Loucy (cell line): ENCODE measurements at regions not wholly inside any gene's neighbourhood (a gene's known extent, or its start where the extent isn't known, plus 50 kb on each side); places are given as distances from the start of the nearest gene placed in this dataset.

Experiments
- H2AFZ ChIP-seq: fragments of 200-600 bp; sonication (generic); 2 replicates; pipeline ENCODE4 v1.6.0; 2016; ENCODE audit warnings: antibody characterized with exemption, mild to moderate bottlenecking, low read length, moderate library complexity
- H3F3A ChIP-seq: fragments of 200-600 bp; 2 replicates; pipeline ENCODE4 v1.6.0; 2016; ENCODE audit warnings: antibody characterized with exemption, low read depth, mild to moderate bottlenecking
- H3K27me3 ChIP-seq: fragments of 200-600 bp; sonication (generic); 2 replicates; pipeline ENCODE4 v1.6.1; 2014; ENCODE audit warnings: low read length, mild to moderate bottlenecking; ENCODE audit not compliant: insufficient read depth, poor library complexity, severe bottlenecking
- H3K36me3 ChIP-seq: fragments of 200-600 bp; sonication (generic); 2 replicates; pipeline ENCODE4 v1.6.1; 2016; ENCODE audit warnings: low read length; ENCODE audit not compliant: insufficient read depth
- H3K4me1 ChIP-seq: fragments of 200-600 bp; sonication (generic); 2 replicates; pipeline ENCODE4 v1.5.1; 2014; ENCODE audit warnings: low read length, mild to moderate bottlenecking; ENCODE audit not compliant: insufficient read depth, poor library complexity, severe bottlenecking
- H3K4me2 ChIP-seq: fragments of 200-600 bp; sonication (generic); 2 replicates; pipeline ENCODE4 v1.6.0; 2014; ENCODE audit warnings: antibody characterized with exemption, low read length, low read depth, mild to moderate bottlenecking; ENCODE audit not compliant: poor library complexity, severe bottlenecking
- H3K4me3 ChIP-seq: fragments of 200-600 bp; sonication (generic); 2 replicates; pipeline ENCODE4 v1.5.1; 2014; ENCODE audit warnings: low read length, mild to moderate bottlenecking, mixed read lengths; ENCODE audit not compliant: poor library complexity, severe bottlenecking
- H3K79me2 ChIP-seq: fragments of 200-600 bp; sonication (generic); 2 replicates; pipeline ENCODE4 v1.6.1; 2014; ENCODE audit warnings: low read length; ENCODE audit not compliant: insufficient read depth
- H3K9ac ChIP-seq: fragments of 200-600 bp; sonication (generic); 2 replicates; pipeline ENCODE4 v1.6.0; 2014; ENCODE audit warnings: mild to moderate bottlenecking, low read depth, low read length, moderate library complexity; ENCODE audit not compliant: poor library complexity, severe bottlenecking
- H3K9me2 ChIP-seq: fragments of 200-600 bp; sonication (generic); replicated peaks from 2 replicates; pipeline ENCODE4 v1.6.1; 2016; ENCODE audit warnings: low read depth, low read length, mixed read lengths
- H3K9me3 ChIP-seq: fragments of 200-600 bp; sonication (generic); 2 replicates; pipeline ENCODE4 v1.6.1; 2014; ENCODE audit warnings: mild to moderate bottlenecking, antibody characterized with exemption, low read length, low read depth; ENCODE audit not compliant: insufficient read depth
- H4K20me1 ChIP-seq: fragments of 200-600 bp; sonication (generic); 2 replicates; pipeline ENCODE4 v1.6.0; 2014; ENCODE audit warnings: antibody characterized with exemption, low read length, mild to moderate bottlenecking; ENCODE audit not compliant: insufficient read depth, poor library complexity, severe bottlenecking
- EZH2phosphoT487 ChIP-seq: fragments of 200-600 bp; IDR thresholded peaks from 2 replicates; pipeline ENCODE4 v1.6.1; 2018; ENCODE audit warnings: antibody characterized with exemption, mild to moderate bottlenecking, moderate library complexity, borderline replicate concordance
- TF ChIP-seq, protein P1 (sequence below): fragments of 200-600 bp; sonication (generic); conservative IDR thresholded peaks from 2 replicates; pipeline ENCODE4 v1.5.1; 2014; ENCODE audit warnings: mild to moderate bottlenecking, antibody characterized with exemption, low read length

GRCh38 chr3:34504366-34504765 lies 705.9 kb downstream of the PDCD6IP start:
- TF ChIP-seq, protein P1, sequence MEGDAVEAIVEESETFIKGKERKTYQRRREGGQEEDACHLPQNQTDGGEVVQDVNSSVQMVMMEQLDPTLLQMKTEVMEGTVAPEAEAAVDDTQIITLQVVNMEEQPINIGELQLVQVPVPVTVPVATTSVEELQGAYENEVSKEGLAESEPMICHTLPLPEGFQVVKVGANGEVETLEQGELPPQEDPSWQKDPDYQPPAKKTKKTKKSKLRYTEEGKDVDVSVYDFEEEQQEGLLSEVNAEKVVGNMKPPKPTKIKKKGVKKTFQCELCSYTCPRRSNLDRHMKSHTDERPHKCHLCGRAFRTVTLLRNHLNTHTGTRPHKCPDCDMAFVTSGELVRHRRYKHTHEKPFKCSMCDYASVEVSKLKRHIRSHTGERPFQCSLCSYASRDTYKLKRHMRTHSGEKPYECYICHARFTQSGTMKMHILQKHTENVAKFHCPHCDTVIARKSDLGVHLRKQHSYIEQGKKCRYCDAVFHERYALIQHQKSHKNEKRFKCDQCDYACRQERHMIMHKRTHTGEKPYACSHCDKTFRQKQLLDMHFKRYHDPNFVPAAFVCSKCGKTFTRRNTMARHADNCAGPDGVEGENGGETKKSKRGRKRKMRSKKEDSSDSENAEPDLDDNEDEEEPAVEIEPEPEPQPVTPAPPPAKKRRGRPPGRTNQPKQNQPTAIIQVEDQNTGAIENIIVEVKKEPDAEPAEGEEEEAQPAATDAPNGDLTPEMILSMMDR: no peak
- no peak for TF ChIP-seq EZH2phosphoT487
- Histone ChIP-seq H3K9ac (no peak overlapping the region), H3K27me3 (no peaks in the 10 kb centered on the region)

GRCh38 chr3:34504775-34505174 lies 706.3 kb downstream of the PDCD6IP start:
- TF ChIP-seq, protein P1: no peak
- Histone ChIP-seq H3K27me3 (no peaks in the 10 kb centered on the region), H3K9ac (no peak overlapping the region)

More at GRCh38 chr3:34504366-34504765, 705.9 kb downstream of the PDCD6IP start:
- no peaks in the 10 kb centered on the region for H3K9me3 ChIP-seq
- peaks cover 7% of the 10 kb centered on the region for H3K4me1 ChIP-seq
- no peaks in the 10 kb centered on the region for H3K36me3 ChIP-seq
- no peaks in the 10 kb centered on the region for H3F3A ChIP-seq
- no peak overlapping the region for H3K4me3 ChIP-seq
- no peaks in the 10 kb centered on the region for H4K20me1 ChIP-seq
- H3K4me2 ChIP-seq: no peak overlapping the region
- no peak overlapping the region for H2AFZ ChIP-seq
- no peaks in the 10 kb centered on the region for H3K9me2 ChIP-seq
- H3K79me2 ChIP-seq: no peaks in the 10 kb centered on the region

GRCh38 chr3:34508732-34509131 lies 710.3 kb downstream of the PDCD6IP start:
- Histone ChIP-seq H3K4me2 (no peak overlapping the region), H3K4me1 (peaks cover 5% of the 10 kb centered on the region), H4K20me1 (no peaks in the 10 kb centered on the region), H3K79me2 (no peaks in the 10 kb centered on the region), H3K4me3 (no peak overlapping the region), H2AFZ (no peak overlapping the region), H3K9me3 (no peaks in the 10 kb centered on the region), H3K9me2 (no peaks in the 10 kb centered on the region), H3K27me3 (no peaks in the 10 kb centered on the region), H3F3A (no peaks in the 10 kb centered on the region), H3K9ac (no peak overlapping the region), H3K36me3 (no peaks in the 10 kb centered on the region)
- TF ChIP-seq EZH2phosphoT487: no peak
- TF ChIP-seq, protein P1: no peak

More at GRCh38 chr3:34504775-34505174, 706.3 kb downstream of the PDCD6IP start:
- no peaks in the 10 kb centered on the region for H3K9me2 ChIP-seq
- H4K20me1 ChIP-seq: no peaks in the 10 kb centered on the region
- H3K79me2 ChIP-seq: no peaks in the 10 kb centered on the region
- H3K4me2 ChIP-seq: no peak overlapping the region
- H3K36me3 ChIP-seq: no peaks in the 10 kb centered on the region
- no peaks in the 10 kb centered on the region for H3F3A ChIP-seq
- H3K4me3 ChIP-seq: no peak overlapping the region
- H3K9me3 ChIP-seq: no peaks in the 10 kb centered on the region
- no peak overlapping the region for H2AFZ ChIP-seq
- peaks cover 7% of the 10 kb centered on the region for H3K4me1 ChIP-seq
